ENCODE measurements at regions not wholly inside any gene's neighbourhood (a gene's known extent, or its start where the extent isn't known, plus 50 kb on each side); places are given as distances from the start of the nearest gene placed in this dataset.
"Not testable (repeated sequence)": the region's sequence is repeated elsewhere in the genome, so short reads cannot be mapped to it uniquely, and the experiment has no call there.

DNA sequence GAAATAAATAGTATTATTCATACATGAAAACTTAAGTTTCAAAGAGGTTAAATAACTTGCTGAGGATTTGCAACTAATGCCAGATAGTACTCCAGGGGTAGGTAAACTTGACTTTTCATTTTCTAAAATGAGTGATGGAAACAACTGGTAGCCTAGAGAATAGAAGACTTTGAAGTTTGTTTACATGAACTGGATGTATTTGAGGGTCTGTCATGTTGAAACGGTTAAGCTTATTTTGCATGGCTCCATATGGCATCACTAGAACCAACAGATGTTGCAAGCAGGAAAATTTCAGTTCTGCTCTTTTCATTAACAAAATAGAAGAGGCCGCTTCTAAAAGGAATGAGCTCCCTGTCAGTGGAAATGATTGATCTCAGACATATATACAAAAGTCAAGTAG, 105.1 kb upstream of the SGCD start:
- in situ Hi-C loops (cut with HindIII; ENCODE audit: low sequenced_read_pairs): no loop called here

DNA sequence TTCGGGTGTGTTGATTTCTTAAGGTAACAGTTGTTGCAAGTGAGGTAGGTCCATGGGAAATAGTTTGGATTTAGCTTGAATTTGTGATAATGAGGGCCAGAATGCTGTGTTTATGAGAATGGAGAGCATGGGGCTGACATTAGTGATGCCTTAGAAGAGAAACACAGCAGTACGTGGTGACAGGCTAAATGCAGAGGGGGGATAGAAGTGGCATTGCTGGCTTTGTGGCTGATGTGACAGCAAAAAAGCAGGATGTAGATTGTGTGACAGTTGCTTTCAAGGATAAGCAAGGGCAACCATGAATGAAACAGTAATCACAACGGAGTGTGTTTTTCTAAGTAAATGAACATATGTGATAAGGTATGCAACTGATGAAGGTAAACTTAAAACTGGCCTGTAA, 103.4 kb upstream of the SGCD start:
- in situ Hi-C loops (cut with HindIII; ENCODE audit: low sequenced_read_pairs): no loop called here

DNA sequence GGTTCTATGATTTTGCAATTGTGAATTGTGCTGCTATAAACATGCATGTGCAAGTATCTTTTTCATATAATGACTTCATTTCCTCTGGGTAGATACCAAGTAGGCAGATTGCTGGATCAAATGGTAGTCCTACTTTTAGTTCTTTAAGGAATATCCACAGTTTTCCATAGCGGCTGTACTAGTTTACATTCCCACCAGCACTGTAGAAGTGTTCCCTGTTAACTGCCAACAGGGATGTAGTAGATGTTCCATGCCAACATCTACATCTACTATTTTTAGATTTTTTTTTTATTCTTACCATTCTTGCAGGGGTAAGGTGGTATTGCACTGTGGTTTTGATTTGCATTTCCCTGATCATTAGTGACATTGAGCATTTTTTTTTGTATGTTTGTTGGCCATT, 100.5 kb upstream of the SGCD start:
- in situ Hi-C loops (cut with HindIII; ENCODE audit: low sequenced_read_pairs): not testable (repeated sequence)

DNA sequence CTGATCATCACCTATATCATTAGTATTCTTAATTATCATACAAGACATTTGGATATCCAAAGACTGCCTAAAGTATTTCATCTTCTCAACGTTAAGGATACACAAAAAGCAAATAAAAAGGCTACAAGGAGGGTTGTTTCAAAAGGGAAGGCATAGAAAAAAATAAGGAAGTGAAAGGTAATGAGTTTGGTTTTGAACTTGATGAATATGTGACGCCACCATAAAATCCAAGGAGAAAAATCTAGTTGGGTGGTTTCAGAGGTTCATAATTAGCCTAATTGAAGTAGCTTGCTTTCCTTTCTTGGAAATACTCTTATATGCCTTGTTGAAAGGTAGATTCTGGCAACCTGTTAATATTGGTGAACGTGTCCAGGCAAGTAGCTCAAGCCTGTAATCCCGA, 96.1 kb upstream of the SGCD start:
- in situ Hi-C loops (cut with HindIII; ENCODE audit: low sequenced_read_pairs): no loop called here

DNA sequence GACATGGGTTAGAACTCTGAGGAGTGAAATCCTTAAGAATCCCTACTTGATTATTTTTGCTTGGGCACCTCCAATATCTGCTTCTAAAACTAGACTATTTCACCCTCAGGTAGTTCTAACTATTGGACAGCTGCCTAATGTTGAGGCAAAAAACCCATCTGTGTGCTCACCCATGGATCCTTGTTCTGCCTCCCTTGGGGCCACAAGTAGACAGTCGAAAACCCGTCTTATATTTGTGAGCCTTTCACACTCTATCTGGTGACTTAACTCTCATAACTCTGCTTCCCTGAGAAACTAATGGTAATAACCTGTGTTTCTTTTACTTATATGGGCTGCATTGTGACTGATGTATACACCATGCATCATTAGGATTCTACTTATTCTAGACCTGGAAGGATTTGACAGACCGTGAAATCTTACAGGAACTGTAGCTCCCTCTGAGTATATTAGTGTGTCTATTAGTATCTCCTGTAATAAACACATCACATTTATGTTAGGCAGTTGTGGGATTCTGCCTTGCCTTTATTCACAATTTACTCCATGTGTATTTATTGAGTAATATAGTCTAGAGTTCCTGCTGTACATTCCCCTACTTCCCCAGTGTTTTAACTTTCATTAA, 94.6 kb upstream of the SGCD start:
- in situ Hi-C loops (cut with HindIII; ENCODE audit: low sequenced_read_pairs): no loop called here

DNA sequence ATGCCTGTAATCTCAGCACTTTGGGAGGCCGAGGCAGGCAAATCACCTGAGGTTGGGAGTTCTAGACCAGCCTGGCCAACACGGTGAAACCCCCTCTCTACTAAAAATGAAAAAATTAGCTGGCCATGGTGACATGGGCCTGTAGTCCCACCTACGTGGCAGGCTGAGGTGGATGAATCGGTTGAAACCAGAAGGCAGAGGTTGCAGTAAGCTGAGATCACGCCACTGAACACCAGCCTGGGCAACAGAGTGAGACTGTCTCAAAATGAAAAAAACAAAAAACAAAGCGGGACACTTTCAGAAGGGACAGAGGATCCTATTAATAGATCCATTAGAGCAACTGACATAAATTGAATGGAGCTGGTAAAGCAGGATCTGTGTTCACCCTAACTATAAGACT, 89.6 kb upstream of the SGCD start:
- in situ Hi-C loops (cut with HindIII; ENCODE audit: low sequenced_read_pairs): no loop called here

DNA sequence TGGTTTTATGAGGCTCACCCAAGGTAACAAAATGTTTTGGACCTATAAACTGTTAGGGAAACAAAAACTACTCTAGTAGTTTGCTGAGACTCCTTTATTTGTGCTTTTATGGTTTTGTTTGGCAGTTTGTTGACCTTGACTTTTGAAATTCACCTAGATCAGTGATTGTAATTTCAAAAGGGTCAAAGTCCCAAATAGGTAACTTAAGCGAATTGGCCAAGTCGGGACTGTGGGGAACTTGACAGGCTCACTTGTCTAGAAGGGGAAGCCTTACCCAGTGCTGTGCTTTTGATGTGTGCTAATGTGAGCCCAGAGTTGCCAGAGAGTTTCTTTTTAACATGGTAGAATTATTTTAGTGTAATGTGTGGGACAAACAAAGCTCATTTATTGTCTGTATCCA, 87.2 kb upstream of the SGCD start:
- in situ Hi-C loops (cut with HindIII; ENCODE audit: low sequenced_read_pairs): no loop called here

DNA sequence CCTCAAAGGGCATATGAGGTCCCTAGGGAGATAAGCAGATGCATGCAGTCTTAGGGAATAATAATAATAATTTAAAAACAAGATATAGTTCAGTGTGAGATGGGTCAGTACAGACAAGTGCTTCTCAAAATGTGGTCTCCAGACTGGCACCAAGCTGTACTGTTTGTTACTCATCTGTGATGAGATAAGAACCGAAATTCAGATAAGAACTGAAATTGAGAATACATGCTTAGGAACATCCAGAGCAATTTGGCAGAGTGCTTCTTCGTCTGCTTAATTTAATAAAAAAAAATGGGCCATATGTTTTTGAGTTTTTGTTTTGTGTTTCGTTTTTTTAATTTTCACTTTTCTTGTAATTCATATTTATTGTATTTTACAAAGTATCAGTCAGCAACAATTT, 86.5 kb upstream of the SGCD start:
- in situ Hi-C loops (cut with HindIII; ENCODE audit: low sequenced_read_pairs): no loop called here

DNA sequence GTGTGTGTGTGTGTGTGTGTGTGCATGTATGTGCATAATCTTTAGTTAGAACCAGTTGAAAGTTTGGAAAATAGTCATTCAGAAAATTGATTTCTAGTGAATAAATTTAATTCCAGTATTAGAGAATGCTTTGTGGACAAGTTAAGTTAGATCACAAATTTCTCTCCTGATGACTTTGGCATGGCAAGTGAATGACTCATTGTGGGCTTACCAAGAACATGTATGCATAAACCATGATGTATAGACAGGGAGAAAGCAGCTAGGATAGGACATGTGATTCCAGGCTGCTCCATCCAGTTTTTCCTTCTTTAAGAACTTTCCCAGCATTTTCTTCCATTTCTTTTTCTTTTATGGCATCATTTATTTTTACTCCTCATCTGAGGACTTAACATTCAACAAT, 85.7 kb upstream of the SGCD start:
- in situ Hi-C loops (cut with HindIII; ENCODE audit: low sequenced_read_pairs): no loop called here

DNA sequence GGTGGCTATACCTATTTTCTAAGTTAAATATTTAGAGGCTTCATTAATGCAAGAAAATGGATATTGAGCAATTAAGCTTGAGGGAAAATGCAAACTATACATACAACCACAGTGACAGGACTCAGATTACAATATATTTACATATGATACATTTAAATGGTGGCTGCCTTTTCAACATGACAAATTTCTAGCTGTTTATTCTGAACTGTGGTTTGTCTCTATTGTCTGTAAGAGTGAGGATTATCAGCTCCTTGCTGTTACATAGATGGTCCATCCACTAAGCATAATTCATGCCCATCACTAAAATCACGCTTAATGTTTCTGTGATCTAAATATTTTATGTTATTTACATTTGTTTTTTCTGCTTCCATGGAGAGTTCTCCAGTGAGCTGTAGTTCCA, 81.1 kb upstream of the SGCD start:
- in situ Hi-C loops (cut with HindIII; ENCODE audit: low sequenced_read_pairs): loop anchor here (5.0 kb wide), 1 partner anchor 81 kb away; the partner anchor contains the start of gene SGCD

DNA sequence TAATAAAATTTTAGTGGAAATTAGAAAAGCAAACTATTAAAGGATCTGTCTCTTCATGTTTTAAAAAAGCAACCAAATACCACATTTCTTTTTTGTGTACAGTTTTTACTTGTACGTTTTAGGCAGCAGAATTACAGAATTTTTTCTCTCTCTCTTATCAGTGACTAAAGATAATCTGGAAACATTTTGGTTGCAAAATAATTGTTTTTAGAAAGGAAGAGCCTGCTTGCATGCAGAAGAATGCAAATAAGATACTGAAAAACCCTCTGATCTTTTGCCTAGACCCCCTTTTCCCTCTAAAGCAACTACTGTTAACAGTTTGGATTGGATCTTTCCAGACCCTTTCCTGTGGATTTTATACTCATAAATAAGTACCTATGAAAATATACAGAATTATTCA, 75.9 kb upstream of the SGCD start:
- in situ Hi-C loops (cut with HindIII; ENCODE audit: low sequenced_read_pairs): no loop called here

DNA sequence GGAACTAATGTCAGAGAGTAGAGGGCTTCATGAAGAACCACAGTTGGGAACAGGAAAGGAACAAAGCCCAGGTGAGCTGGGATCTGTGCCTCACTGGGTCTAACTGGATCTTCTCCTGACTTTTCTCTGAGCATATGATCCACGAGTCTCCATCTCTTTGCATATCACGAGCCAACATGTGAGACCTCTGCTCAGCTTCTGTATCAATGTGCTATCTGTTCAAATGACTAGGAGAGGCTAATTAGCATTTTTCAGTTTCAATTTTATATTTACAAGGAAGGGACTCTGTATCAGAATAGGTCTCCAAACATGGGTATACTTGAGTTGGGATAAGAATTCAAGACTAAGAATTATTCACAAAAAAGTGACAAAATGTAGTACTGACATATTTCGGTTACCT, 73.8 kb upstream of the SGCD start:
- in situ Hi-C loops (cut with HindIII; ENCODE audit: low sequenced_read_pairs): no loop called here

DNA sequence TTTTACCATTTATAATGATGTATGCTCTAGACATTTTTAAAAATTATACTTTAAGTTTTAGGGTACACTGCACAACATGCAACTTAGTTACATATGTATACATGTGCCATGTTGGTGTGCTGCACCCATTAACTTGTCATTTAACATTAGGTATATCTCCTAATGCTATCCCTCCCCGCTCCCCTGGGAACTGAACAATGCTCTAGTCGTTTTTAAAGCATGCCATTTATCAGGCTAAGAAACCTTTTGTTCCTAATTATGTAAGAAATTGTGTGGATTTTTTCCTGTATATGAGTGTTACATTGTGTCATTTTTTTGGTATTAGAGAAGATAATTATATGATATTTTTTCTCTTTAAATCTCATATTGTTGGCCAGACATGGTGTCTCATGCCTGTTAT, 72.8 kb upstream of the SGCD start:
- in situ Hi-C loops (cut with HindIII; ENCODE audit: low sequenced_read_pairs): no loop called here

DNA sequence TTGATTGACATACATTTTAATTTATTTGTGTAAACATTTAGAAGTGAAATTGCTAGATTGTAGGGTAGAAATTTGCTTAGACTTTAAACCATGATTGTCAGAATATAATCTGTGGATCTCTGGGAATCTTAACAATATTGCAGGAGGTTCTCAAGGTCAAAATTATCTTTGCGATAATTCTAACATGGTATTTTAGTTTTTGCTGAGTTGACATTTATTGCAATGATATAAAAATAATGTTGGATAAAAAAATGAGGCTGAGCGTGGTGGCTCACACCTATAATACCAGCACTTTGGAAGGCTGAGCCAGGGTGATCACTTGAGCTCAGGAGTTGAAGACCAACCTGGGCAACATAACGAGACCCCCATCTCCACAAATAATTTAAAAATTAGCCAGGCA, 70.3 kb upstream of the SGCD start:
- in situ Hi-C loops (cut with HindIII; ENCODE audit: low sequenced_read_pairs): no loop called here

DNA sequence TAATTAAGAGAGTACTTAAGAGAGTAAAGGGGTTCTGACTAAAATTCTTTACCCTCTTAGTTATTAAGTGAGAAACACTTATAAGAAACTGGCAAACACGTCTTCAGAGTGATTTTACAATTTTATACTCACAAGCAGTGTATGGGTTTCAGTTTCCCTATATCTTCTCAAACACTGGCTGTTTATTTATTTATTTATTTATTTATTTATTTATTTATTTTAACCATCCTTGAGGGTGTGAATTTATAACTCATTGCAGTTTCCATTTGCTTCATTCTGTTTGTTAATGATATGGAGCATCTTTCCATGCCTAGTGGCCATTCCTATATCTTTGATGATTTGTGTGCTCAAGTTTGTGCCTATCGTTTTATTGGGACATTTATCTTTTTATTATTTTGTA, 68.0 kb upstream of the SGCD start:
- in situ Hi-C loops (cut with HindIII; ENCODE audit: low sequenced_read_pairs): no loop called here

DNA sequence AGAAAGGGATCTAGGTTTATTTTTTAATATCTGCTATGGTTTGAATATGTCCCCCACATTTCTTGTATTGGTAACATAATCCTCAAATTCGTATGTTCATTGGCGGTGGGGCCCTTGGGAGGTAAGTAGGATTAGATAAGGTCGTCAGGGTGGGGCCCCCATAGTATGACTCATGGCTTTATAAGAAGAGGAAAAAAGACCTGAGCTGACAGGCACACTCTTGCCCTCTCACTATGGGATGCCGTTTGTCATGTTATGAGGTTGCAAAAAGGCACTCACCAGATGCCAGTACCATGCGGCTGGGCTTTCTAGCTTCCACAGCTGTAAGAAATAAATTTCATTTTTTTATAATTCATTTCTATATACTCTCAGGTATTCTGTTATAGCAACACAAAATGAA, 67.3 kb upstream of the SGCD start:
- in situ Hi-C loops (cut with HindIII; ENCODE audit: low sequenced_read_pairs): no loop called here

DNA sequence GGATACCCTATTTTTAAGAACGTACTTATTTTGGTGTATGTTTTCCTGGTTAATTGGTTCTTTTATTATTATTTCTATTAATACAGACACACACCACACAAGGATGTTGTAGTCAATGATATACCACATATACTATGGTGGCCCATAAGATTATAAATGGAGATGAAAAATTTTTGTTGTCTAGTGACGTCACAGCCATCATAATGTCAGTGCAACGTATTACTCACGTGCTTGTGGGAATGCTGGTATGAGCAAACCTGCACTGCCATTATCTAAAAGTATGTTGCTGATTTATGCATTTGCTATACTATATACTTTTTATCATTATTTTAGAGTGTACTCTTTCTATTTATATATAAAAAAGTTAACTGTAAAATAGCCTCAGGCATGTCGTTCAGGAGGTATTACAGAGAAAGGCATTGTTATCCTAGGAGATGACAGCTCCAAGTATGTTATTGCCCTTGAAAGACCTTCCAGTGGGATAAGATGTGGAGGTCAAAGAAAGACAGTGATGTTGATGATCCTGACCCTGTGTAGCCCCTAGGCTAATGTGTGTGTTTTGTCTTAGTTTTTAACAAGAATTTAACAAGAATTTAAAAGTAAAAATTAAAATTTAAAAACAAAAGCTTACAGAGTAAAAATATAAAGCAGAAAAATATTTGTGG, 65.6 kb upstream of the SGCD start:
- in situ Hi-C loops (cut with HindIII; ENCODE audit: low sequenced_read_pairs): no loop called here

DNA sequence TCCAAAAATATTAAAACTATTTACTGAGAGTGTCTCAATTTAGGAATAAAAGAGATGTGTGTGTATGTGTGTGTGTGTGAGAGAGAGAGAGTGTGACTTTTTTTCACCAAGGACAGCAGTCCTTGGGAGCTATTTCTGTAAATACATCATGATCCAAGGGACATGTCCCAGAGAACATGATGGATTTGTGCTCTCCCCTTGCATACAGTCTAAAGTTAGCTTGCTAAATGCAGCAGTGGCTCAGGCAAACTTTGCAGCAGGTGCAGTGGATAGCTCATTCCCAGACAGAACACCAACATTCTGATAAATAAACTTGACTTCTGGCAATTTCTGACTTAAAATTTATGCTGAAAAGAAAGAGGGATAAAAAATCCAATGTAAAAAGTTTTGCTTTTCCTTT, 55.4 kb upstream of the SGCD start:
- in situ Hi-C loops (cut with HindIII; ENCODE audit: low sequenced_read_pairs): no loop called here

DNA sequence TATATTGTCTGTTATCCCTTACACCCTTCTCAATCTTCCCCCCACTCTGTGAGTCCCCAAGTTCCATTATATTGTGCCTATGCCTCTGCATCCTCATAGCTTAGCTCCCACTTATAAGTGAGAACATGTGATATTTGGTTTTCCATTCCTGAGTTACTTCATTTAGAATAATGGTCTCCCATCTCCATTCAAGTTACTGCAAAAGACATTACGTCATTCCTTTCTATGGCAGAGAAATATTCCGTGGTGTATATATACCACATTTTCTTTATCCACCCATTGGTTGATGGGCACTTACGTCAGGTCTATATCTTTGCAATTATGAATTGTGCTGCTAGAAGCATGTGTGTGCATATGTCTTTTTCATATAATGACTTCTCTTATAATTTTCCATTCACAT, 54.8 kb upstream of the SGCD start:
- in situ Hi-C loops (cut with HindIII; ENCODE audit: low sequenced_read_pairs): no loop called here

DNA sequence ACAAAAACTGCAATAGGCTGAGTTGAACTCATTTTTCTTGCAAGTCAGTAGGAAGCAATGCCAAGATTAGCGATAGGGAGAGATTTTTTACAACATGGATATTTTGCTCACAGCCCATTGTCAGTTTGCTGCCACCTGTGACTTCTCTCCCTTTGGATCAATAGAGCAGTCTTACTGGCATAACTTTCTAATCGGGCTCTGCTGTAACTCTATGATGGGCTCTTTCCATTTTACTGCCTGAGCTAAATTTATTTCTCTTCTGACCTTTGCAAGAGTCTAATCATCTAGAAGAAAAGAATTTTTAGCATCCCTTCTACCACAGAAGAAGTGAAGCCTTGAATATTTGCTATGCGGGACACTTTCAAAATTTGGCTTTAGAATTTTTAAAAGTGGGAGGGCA, 53.6 kb upstream of the SGCD start:
- in situ Hi-C loops (cut with HindIII; ENCODE audit: low sequenced_read_pairs): no loop called here

DNA sequence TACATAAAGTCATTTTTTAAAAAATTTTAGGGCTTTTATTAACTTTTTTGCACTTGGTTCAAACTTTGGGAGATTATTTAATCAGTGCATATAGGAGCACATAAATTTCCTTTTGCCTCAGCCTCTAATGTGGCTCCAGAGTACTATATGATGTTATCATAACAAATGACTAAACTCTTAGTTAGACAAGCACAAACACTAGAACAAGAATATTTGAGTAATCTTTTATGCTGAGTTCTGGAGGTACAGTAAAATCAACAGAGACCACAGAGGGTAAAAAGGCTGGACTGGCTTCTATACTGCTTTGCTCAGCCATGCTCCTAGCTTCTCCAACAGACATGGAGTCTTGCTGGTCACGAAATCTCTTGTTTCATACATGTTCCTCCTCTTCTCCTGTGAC, 52.5 kb upstream of the SGCD start:
- in situ Hi-C loops (cut with HindIII; ENCODE audit: low sequenced_read_pairs): no loop called here

Data from endothelial cell of hepatic sinusoid (primary cell).